Subcutaneous abdominal adipose tissue (tissue), 5 donors: ENCODE measurements at regions not wholly inside any gene's neighbourhood (a gene's known extent, or its start where the extent isn't known, plus 50 kb on each side); places are given as distances from the start of the nearest gene placed in this dataset.
"Not testable (repeated sequence)": the region's sequence is repeated elsewhere in the genome, so short reads cannot be mapped to it uniquely, and the experiment has no call there.

Experiments used
- H3K27ac ChIP-seq: one replicate; pipeline ENCODE4 v1.7.0; 2013; ENCODE audit warnings: low read depth, mild to moderate bottlenecking, inconsistent platforms, low read length, moderate library complexity
- H3K27me3 ChIP-seq, 5 donors: one replicate each; pipeline ENCODE4 v1.7.0; 2013; ENCODE audit warnings: low read length in 5 of 5, inconsistent platforms in 1 of 5; ENCODE audit not compliant: control insufficient read depth in 5 of 5, insufficient read depth in 4 of 5
- H3K36me3 ChIP-seq, 5 donors: one replicate each; pipeline ENCODE4 v1.7.0; 2013; ENCODE audit warnings: low read length in 5 of 5; ENCODE audit not compliant: control insufficient read depth in 5 of 5, insufficient read depth in 5 of 5
- H3K4me1 ChIP-seq, 5 donors: one replicate each; pipeline ENCODE4 v1.7.0; 2013; ENCODE audit warnings: low read length in 5 of 5, mild to moderate bottlenecking in 3 of 5, moderate library complexity in 1 of 5; ENCODE audit not compliant: control insufficient read depth in 5 of 5, insufficient read depth in 5 of 5
- H3K4me3 ChIP-seq, 5 donors: one replicate each; pipeline ENCODE4 v1.7.0; 2013; ENCODE audit warnings: low read length in 5 of 5, low read depth in 1 of 5
- H3K9ac ChIP-seq, 5 donors: one replicate each; pipeline ENCODE4 v1.7.0; 2013; ENCODE audit warnings: low read length in 5 of 5, mild to moderate bottlenecking in 4 of 5, moderate library complexity in 3 of 5
- H3K9me3 ChIP-seq, 5 donors: one replicate each; pipeline ENCODE4 v1.7.0; 2013; ENCODE audit warnings: low read length in 5 of 5; ENCODE audit not compliant: control insufficient read depth in 5 of 5
- donor health status: healthy.
- donor health status: healthy.
- donor health status: healthy.
- donor health status: healthy.
- donor health status: healthy.

DNA sequence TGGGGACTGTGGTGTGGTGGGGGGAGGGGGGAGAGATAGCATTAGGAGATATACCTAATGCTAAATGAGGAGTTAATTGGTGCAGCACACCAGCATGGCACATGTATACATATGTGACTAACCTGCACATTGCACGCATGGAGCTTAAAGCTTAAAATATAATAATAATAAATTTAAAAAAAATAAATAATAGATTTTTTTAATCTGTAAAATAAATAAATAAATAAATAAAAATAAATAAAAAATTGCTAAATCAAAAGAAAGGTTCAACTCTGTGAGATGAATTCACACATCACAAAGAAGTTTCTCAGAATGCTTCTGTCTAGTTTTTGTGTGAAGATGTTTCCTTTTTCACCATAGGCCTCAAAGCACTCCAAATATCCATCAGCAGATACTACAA, 1793.7 kb downstream of the UQCRFS1 start:
- peaks cover 0 to 19% (median 10%) of the 10 kb centered on the region in 5 donors for H3K9me3 ChIP-seq
- not testable (repeated sequence) for H3K4me1 ChIP-seq, H3K4me3 ChIP-seq, H3K27me3 ChIP-seq, H3K9ac ChIP-seq, H3K36me3 ChIP-seq, H3K27ac ChIP-seq

DNA sequence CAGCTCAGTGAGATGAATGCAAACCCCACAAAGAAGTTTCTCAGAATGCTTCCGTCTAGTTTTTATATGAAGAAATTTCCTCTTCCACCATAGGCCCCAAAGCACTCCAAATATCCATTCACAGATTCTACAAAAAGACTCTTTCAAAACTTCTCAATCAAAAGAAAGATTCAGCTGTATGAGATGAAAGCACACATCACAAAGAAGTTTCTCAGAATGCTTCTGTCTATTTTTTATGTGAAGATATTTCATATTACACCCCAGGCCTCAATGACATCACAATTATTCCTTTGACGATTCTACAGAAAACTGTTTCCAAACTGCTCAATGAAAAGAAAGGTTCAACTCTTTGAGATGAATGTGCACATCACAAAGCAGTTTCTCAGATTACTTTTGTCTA, 1819.4 kb downstream of the UQCRFS1 start:
- H3K9me3 ChIP-seq: peaks cover 2 to 39% (median 18%) of the 10 kb centered on the region in 5 donors
- H3K27ac ChIP-seq: no peak overlapping the region
- H3K9ac ChIP-seq: no peak overlapping the region
- H3K27me3 ChIP-seq: no peaks in the 10 kb centered on the region
- no peaks in the 10 kb centered on the region for H3K4me1 ChIP-seq
- no peaks in the 10 kb centered on the region for H3K36me3 ChIP-seq
- H3K4me3 ChIP-seq: no peak overlapping the region

DNA sequence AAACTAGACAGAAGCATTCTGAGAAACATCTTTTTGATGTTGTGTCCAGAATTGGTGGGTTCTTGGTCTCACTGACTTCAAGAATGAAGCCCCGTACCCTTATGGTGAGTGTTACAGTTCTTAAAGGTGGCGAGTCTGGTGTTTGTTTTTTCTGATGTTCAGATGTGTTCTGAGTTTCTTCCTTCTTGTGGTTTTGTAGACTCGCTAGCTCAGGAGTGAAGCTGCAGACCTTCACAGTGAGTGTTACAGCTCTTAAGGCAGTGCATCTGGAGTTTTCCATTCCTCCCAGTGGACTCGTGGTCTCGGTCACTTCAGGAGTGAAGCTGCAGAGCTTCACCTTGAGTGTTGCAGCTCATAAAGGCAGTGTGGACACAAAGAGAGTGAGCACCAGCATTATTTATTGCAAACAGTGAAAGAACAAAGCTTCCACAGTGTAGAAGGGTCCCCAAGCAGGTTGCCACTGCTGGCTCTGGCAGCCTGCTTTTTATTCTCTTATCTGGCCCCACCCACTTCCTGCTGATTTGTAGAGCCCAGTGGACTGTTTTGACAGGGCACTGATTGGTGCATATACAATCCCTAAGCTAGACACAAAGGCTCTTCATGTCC, 1820.8 kb downstream of the UQCRFS1 start:
- Histone ChIP-seq H3K9ac (no peak overlapping the region), H3K9me3 (peaks cover 2 to 44% (median 26%) of the 10 kb centered on the region in 5 donors), H3K27me3 (no peaks in the 10 kb centered on the region), H3K36me3 (no peaks in the 10 kb centered on the region), H3K27ac (no peak overlapping the region), H3K4me1 (no peaks in the 10 kb centered on the region), H3K4me3 (peak overlapping the region in 1 of 5 donors; percentile 15)

- not testable (repeated sequence) for H3K9ac ChIP-seq, H3K4me1 ChIP-seq, H3K4me3 ChIP-seq, H3K36me3 ChIP-seq, H3K27me3 ChIP-seq, H3K27ac ChIP-seq
- H3K9me3 ChIP-seq: peaks cover 0 to 26% (median 9%) of the 10 kb centered on the region in 5 donors
Observed at GRCh38 chr19:27379306-27379705, 1833.6 kb downstream of the UQCRFS1 start.

DNA sequence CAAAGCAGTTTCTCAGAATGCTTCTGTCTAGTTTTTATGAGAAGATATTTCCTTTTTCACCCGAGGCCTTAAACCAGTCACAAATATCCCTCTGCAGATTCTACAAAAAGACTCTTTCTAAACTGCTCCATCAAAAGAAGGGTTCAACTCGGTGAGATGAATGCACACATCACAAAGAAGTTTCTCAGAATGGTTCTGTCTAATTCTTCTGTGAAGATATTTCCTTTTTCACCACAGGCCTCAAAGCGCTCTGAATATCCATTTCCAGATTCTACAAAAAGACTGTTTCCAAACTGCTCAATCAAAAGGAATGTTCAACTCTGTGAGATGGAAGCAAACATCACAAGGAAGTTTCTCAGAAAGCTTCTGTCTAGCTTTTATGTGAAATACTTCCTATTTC, 1843.3 kb downstream of the UQCRFS1 start:
- not testable (repeated sequence) for H3K27me3 ChIP-seq, H3K27ac ChIP-seq, H3K36me3 ChIP-seq, H3K4me3 ChIP-seq, H3K9ac ChIP-seq, H3K4me1 ChIP-seq
- peaks cover 0 to 34% (median 17%) of the 10 kb centered on the region in 5 donors for H3K9me3 ChIP-seq

GRCh38 chr19:27362438-27362837, 1850.5 kb downstream of the UQCRFS1 start:
- peaks cover 8 to 69% (median 58%) of the 10 kb centered on the region in 5 donors for H3K9me3 ChIP-seq
- H3K4me1 ChIP-seq, H3K36me3 ChIP-seq, H3K27ac ChIP-seq, H3K9ac ChIP-seq, H3K27me3 ChIP-seq: not testable (repeated sequence)
- H3K4me3 ChIP-seq: peak overlapping the region in 1 of 5 donors; percentile 2

- H3K27me3 ChIP-seq, H3K4me1 ChIP-seq, H3K9ac ChIP-seq, H3K27ac ChIP-seq: not testable (repeated sequence)
- Histone ChIP-seq H3K36me3 (peaks cover 0 to 10% (median 0%) of the 10 kb centered on the region in 5 donors), H3K4me3 (peak overlapping the region in 1 of 5 donors; percentile 37), H3K9me3 (peaks cover 7 to 95% (median 72%) of the 10 kb centered on the region in 5 donors)
Observed at GRCh38 chr19:27355581-27355980, 1857.4 kb downstream of the UQCRFS1 start.
